MCF 10A (cell line): ENCODE measurements at regions not wholly inside any gene's neighbourhood (a gene's known extent, or its start where the extent isn't known, plus 50 kb on each side); places are given as distances from the start of the nearest gene placed in this dataset.

Source experiments
- BruUV-seq: library from RNA; stranded (reverse); fragments of 400-500 nt; replicated peaks from 2 replicates; lab custom pipeline; 2021; lab: Mats Ljungman, UMichigan
- CTCF ChIA-PET: fragments of 300-600 bp; sonication (Branson Sonifier 250); formaldehyde crosslinking; extraction: SDS; loops from one replicate; lab custom pipeline; 2021; ENCODE audit warnings: antibody characterized with exemption, inconsistent platforms; lab: Yijun Ruan, JAX
- POLR2A ChIA-PET: fragments of 300-600, 350-650 bp; sonication (Branson Sonifier 250); formaldehyde crosslinking; extraction: SDS; loops from one replicate; lab custom pipeline; 2020; ENCODE audit warnings: antibody characterized with exemption, inconsistent platforms; lab: Yijun Ruan, JAX
- DNase-seq: peaks from one replicate; pipeline ENCODE4 v3.0.0-alpha.2; 2018; ENCODE audit not compliant: unreplicated experiment
- H3K27ac Mint-ChIP-seq: one replicate; pipeline ENCODE4 v1.8.0; 2022; ENCODE audit warnings: mild to moderate bottlenecking, low read depth, mixed read lengths; ENCODE audit not compliant: unreplicated experiment
- H3K27me3 Mint-ChIP-seq: one replicate; pipeline ENCODE4 v1.8.0; 2022; ENCODE audit warnings: mixed read lengths; ENCODE audit not compliant: insufficient read depth, unreplicated experiment
- H3K36me3 Mint-ChIP-seq: one replicate; pipeline ENCODE4 v1.8.0; 2022; ENCODE audit warnings: mild to moderate bottlenecking, moderate library complexity, mixed read lengths; ENCODE audit not compliant: insufficient read depth, unreplicated experiment
- H3K4me1 Mint-ChIP-seq: one replicate; pipeline ENCODE4 v1.8.0; 2022; ENCODE audit warnings: mixed read lengths; ENCODE audit not compliant: insufficient read depth, unreplicated experiment
- H3K4me3 Mint-ChIP-seq: one replicate; pipeline ENCODE4 v1.8.0; 2022; ENCODE audit warnings: mild to moderate bottlenecking, moderate library complexity, mixed read lengths; ENCODE audit not compliant: unreplicated experiment
- H3K9me3 Mint-ChIP-seq: one replicate; pipeline ENCODE4 v1.8.0; 2022; ENCODE audit warnings: mixed read lengths; ENCODE audit not compliant: unreplicated experiment
- CTCF ChIP-seq: fragments of 200-600 bp; IDR thresholded peaks from one replicate; pipeline ENCODE4 v1.8.0; 2022; ENCODE audit warnings: antibody characterized with exemption, mild to moderate bottlenecking; ENCODE audit not compliant: unreplicated experiment
- intact Hi-C: fragments of 100-400 bp; cut with micrococcal nuclease; formaldehyde crosslinking; loops from 2 replicates; pipeline ENCODE4 v1.14.1; 2022

DNA sequence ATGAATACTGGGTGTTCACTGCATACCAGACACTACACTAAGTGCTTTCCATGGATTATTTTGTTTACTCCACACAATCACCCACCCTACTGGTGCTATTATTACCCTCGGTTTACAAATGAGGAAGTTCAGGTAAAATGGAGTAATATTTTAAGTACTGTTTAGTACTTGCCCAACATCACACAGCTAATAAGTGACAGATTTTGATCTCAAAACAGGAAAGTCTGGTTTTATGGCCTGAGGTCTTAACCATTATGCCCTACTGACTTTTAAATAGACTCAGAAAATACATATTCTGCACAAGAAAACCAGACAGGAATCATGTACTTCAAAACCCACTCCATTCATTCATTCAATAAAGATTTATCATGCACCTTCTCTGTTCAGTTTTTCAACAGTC lies 431.0 kb upstream of the TLE4 start:
- ChIA-PET CTCF (no interaction called here), POLR2A (no interaction called here)
- intact Hi-C loops = no loop called here
- no peak for TF ChIP-seq CTCF
- Mint-ChIP-seq H3K4me3 (no peak overlapping the region), H3K27ac (no peak overlapping the region), H3K4me1 (no peaks in the 10 kb centered on the region), H3K27me3 (no peaks in the 10 kb centered on the region), H3K9me3 (peaks cover 8% of the 10 kb centered on the region), H3K36me3 (no peaks in the 10 kb centered on the region)
- DNase-seq = no peak
- BruUV-seq = no TSS peak

- ChIA-PET CTCF (interaction anchor here (0.7 kb wide), 1 partner anchor 704 kb away, joined by 3 read pairs; no protein-coding TSS in a partner anchor), POLR2A (no interaction called here)
- Mint-ChIP-seq H3K9me3 (peaks cover 8% of the 10 kb centered on the region), H3K4me3 (no peak overlapping the region), H3K27me3 (no peaks in the 10 kb centered on the region), H3K36me3 (no peaks in the 10 kb centered on the region), H3K27ac (no peak overlapping the region), H3K4me1 (no peaks in the 10 kb centered on the region)
- intact Hi-C loops = no loop called here
- no peak for DNase-seq
- no peak for TF ChIP-seq CTCF
- BruUV-seq = no TSS peak
Measured at GRCh38 chr9:79143211-79143610, 428.6 kb upstream of the TLE4 start.

- POLR2A ChIA-PET = no interaction called here
- Mint-ChIP-seq H3K4me3 (no peak overlapping the region), H3K9me3 (peaks cover 8% of the 10 kb centered on the region), H3K27ac (no peak overlapping the region), H3K36me3 (no peaks in the 10 kb centered on the region), H3K4me1 (no peaks in the 10 kb centered on the region), H3K27me3 (no peaks in the 10 kb centered on the region)
- CTCF ChIA-PET = interaction anchor here (0.6 kb wide), 1 partner anchor 348 kb away, joined by 3 read pairs; no protein-coding TSS in a partner anchor
- TF ChIP-seq CTCF = no peak
- BruUV-seq = no TSS peak
- intact Hi-C loops = no loop called here
- no peak for DNase-seq
Measured at GRCh38 chr9:79145442-79145841, 426.3 kb upstream of the TLE4 start.

DNA sequence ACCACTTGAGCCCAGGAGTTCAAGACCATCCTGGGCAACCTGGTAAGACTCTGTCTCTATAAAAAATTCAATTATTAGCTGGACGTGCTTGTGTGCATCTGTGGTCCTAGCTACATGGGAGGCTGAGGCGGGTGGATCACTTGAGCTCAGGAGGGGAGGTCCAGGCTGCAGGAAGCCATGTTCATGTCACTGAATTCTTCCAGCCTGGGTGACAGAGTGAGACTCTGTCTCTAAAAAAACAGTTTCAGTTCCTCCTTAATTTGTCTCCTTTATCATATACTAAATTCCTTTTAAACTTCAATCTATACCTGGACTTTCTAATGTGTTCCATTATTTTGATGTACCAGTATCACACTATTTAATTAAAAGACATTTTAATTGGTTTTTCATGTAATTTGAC lies 422.2 kb upstream of the TLE4 start:
- DNase-seq = no peak
- peaks cover 8% of the 10 kb centered on the region for H3K9me3 Mint-ChIP-seq
- H3K27ac Mint-ChIP-seq = no peak overlapping the region
- ChIA-PET POLR2A (interaction anchor here (1.2 kb wide), 1 partner anchor 16 kb away, joined by 3 read pairs; no protein-coding TSS in a partner anchor), CTCF (no interaction called here)
- no peaks in the 10 kb centered on the region for H3K4me1 Mint-ChIP-seq
- no peaks in the 10 kb centered on the region for H3K36me3 Mint-ChIP-seq
- H3K4me3 Mint-ChIP-seq = no peak overlapping the region
- TF ChIP-seq CTCF = no peak
- intact Hi-C loops = no loop called here
- H3K27me3 Mint-ChIP-seq = no peaks in the 10 kb centered on the region
- no TSS peak for BruUV-seq
